ENCODE measurements at regions not wholly inside any gene's neighbourhood (a gene's known extent, or its start where the extent isn't known, plus 50 kb on each side); places are given as distances from the start of the nearest gene placed in this dataset.

DNA sequence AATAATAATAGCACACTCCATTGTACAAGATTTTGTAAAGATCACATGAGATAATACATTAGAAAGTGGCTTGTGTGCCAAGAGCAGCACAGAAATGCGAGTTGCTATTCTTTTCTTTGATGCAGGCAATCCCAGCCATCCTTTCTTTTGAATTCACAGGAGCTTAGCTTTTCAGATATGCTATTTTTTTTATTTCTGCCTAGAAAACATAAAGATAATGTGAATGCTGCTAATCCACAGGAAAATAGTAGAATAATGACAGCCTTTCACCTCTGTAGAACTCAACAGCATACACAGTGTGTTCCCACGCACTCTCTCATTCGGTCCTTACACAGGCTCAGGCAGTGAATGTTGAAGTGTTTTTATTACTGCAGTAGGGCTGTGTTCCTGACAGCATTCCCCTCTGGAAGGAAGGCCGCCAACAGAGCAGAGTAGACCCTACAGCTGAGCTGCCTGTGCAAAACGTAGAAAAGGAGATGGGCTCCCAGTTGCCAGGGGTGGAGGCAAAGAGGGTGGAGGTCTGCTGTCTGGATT, 138.8 kb upstream of the TAPT1 start:
- DNase-seq = no peak

- no peak for DNase-seq
Observed at GRCh38 chr4:16360694-16361262, 134.5 kb upstream of the TAPT1 start.

- DNase-seq = no peak
Observed at GRCh38 chr4:16353165-16353564, 126.9 kb upstream of the TAPT1 start.

DNA sequence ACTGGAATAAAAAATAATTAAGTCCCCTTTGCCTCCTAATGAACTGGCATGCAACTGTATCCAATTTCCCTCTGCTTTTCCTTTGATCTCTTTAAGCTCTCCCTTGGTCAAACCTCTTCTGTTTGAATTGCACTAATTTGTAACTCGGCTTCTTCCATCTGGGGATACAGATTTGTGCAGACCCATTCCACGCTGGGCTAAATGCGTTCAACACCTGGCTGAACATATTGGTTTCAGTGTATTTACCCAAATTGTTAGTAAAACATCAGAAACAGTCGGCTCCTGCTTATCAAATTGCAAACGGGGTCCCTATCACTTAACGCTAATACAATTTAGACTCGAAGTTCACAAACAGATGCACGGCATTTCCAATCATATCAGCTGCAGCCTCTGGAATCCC, 124.9 kb upstream of the TAPT1 start:
- no peak for DNase-seq

DNA sequence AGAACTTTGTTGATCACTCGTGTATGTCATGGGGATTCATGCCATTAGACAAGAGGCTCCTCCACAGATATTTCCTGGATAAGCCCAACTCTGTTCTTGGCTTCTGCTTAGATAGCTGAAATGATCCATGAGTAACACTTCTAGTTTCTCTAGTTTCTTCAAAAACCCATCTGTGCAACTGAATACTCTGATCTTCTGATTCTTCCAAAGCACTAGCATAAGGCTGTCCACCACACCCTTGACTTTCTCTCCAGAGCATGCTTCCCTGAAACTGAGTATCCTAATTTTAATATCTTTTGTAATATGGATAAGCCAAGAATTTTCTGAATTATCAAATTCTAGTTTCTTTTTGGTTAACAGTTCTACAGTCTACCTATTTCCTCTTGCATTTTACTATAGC, 118.6 kb upstream of the TAPT1 start:
- no peak for DNase-seq

DNA sequence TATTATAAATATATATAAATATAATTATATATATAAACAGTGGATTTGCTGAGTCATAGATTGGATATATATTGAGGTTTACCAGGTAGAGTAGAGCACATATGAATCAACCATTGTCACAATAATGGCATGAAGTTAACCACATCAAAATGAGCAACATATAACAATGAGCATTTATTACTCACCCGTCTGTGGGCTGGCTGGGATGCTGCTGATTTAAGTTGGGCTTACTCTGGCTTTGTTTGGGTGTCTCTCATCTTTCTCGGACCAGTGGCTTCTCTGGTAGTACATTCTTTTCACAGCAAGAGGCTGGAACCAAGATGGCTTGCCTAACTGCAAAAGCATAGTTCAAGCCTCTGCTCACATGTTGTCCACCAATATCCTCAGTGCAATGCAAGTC, 111.7 kb upstream of the TAPT1 start:
- no peak for DNase-seq

- DNase-seq = no peak
Observed at GRCh38 chr4:16334601-16335000, 108.3 kb upstream of the TAPT1 start.

DNA sequence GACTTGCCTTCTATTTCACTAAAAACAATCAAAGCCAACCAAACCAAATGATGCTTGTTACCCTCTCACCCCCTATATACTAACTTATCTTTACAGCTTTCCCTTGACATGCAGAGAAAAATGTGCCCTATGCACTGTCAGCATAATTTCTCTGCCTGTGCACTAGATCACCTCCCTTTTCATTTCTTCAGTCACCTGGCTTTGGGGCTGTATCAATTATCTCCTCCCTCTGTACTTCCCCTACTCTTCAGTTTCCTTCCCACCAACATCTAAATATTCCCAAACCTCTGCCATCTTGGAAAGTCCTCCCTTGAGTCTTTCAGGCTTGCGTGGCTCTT, 103.5 kb upstream of the TAPT1 start:
- no peak for DNase-seq

DNA sequence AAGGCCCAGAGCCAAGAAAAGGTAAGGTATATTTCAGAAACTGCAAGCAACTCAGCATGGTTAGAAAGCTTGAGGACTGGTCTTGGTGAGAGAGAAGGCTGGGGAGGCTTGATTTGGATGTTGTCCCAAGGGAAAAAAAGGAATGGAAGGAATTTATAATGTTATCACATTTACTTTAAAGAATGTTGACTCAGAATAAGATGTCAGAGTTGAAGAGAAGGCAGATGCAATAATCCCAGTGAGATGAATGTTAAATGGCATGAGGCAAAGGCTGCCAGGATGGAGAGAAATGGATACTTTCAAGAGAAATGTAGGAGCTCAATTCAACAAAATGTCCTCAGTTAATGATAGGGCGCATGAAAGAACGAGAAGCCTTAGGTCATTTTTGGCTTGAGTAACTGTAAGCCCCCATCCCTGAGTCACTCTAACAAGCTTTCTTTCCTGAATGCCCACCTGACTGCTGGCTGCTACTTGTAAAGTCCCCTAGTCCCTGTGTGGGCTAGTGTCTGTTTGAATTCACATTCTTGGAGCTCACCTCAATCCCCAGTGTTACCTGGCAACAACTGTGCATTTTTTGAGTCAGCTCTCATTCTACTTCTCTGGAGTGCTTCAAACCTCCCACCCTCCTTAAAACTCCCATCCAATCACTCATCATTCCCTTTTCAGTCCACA, 103.0 kb upstream of the TAPT1 start:
- no peak for DNase-seq

DNA sequence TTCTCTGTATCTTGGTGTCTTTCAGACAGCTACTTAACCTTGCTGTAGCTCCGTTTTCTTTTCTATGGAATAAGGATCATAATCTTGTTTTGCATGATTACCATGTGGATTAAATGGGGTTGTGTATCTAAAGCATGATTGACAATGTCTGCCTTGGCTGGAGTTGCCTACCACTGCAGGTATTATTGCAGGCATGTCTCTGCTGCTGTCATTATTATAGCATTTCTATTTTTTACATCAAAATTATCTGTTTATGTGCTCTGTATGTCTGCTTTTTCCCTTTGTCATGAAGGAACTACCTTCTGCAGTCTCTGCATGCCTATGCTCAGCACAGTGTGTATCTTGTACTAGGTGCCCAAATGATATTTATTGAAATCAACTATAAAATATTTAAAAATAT, 95.9 kb upstream of the TAPT1 start:
- DNase-seq = no peak

DNA sequence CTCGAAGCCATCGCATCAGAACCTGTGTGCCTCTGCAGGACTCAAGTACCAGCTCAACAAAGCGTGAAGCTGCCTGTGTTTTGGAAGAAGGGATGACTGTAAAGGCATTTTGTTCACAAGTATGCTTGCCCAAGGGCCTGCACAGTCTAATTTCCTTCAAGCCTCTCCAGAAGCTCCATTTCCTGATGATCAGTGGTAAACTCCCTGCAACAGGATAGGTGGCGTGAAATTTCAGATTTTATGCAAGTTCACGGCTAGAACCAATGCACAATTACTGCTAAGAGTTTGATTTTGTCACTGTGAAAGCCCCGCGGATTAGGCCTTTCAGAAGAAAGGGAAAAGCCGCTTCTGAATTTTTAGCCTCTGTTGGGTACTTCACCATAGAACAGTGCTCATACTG, 89.2 kb upstream of the TAPT1 start:
- no peak for DNase-seq

- no peak for DNase-seq
Observed at GRCh38 chr4:16310606-16311005, 84.3 kb upstream of the TAPT1 start.

DNA sequence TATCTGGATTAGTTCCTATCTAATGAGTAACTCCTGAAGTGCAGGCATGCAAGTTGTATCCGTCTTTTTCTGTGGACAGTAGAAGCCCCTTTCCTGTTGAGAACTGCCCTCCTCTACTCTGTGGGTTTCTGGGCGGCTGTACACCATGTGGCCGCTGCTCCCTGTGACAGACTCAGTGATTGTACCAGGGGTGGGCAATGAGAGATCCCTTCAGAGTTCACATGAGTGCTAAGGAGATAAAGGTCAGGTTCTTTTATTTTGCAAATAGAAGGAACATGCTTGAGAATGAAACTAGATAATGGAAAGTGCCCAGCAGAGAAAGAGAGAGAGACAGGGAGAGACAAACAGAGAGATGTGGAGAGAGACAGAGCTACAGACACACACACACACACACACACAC, 76.4 kb upstream of the TAPT1 start:
- DNase-seq = no peak

GRCh38 chr4:16297003-16297402, 70.7 kb upstream of the TAPT1 start:
- DNase-seq = no peak

GRCh38 chr4:16294455-16294854, 68.2 kb upstream of the TAPT1 start:
- DNase-seq = no peak

DNA sequence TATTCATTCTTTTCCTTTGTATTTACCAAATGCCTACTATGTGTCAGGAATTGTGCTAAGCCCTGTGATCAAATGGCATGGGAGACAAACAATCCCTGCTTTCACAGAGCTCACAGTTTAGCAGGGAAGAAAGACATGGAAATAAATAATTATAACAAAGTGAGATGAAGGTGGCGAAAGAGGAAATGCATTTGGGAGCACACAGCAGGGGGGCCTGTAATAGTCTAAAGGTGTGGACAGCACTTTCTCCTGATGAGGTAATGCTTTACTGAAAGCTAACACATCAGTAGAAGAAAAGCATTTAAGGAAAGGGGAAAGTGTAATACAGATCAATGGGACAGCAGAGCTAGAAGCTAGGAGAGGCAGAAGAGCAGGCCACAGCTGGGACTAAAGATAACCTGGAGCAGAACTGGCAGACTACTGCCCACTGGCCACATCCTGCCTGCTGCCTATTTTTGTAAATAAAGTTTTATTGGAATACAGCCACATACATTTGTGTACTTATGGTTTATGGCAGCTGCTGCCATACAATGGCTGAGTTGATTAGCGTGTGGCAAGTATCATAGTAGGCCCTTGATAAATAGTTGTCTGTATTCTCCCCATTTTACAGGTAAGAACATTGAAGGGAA, 67.1 kb upstream of the TAPT1 start:
- no peak for DNase-seq

- no peak for DNase-seq
Observed at GRCh38 chr4:16292585-16292984, 66.3 kb upstream of the TAPT1 start.

- DNase-seq = no peak
Observed at GRCh38 chr4:16290681-16291420, 64.6 kb upstream of the TAPT1 start.

DNA sequence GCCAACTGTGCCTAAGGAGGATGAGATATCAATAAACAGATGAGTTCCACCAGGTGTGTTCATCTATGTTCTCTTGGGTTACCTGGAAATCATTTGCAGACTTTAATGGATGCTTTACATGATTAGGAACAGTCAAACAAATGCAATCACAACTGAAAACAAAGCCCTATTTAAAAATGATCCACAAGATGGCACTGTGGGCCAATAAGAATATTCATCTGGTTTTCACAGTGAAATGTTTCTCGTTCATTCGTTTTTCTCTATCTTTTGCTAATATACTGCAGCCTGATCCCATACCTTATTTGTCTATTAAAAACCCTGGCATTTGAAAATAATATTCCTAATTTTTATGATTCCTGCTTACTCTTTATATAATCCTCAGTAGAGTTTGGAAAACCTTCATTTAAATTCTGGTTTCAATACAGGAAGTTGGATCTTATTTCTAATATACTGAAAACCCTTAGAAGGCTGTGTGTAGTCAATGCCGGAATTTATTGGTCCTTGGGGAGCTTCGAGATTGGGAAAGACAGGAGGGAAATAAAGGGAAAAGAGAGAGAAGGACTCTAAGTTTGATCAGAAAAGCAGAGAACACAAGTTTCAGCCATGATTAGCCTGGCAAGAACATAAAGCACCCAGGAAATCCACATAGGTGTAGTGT, 63.8 kb upstream of the TAPT1 start:
- no peak for DNase-seq

DNA sequence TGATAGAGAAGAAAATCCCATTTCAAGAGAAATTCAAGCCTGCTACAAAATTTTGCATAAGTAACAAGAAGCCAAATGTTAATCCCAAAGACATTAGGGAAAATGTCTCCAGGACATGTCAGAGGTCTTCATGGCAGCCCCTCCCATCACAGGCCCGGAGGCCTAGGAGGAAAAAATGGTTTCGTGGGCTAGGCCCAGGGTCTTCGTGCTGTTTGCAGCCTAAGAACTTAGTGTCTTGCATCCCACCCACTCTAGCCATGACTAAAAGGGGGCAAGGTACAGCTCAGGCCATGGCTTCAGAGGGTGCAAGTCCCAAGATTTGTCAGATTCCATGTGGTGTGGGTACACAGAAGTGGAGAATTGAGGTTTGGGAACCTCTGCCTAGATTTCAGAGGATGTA, 57.8 kb upstream of the TAPT1 start:
- no peak for DNase-seq

GRCh38 chr4:16278178-16278577, 51.9 kb upstream of the TAPT1 start:
- no peak for DNase-seq
